Stomach (tissue), 4 donors: ENCODE measurements at regions not wholly inside any gene's neighbourhood (a gene's known extent, or its start where the extent isn't known, plus 50 kb on each side); places are given as distances from the start of the nearest gene placed in this dataset.

Experiments
- POLR2A ChIP-seq, 4 donors: fragments of 450-650 bp; IDR thresholded peaks; one replicate each; pipeline ENCODE4 v1.6.1; 2016; ENCODE audit warnings: antibody characterized with exemption in 4 of 4, control low read depth in 2 of 4, mild to moderate bottlenecking in 1 of 4, moderate library complexity in 1 of 4
- TF ChIP-seq, protein P1 (sequence below), 7 experiments: fragments of 450-650 bp in 4 of 7; fragments of 200-600 bp in 3 of 7; sonication (generic) in 3 of 7; IDR thresholded peaks; one replicate each; pipeline ENCODE4 v1.5.1; 2016 to 2019; ENCODE audit warnings: antibody characterized with exemption in 7 of 7, control low read depth in 2 of 7, mild to moderate bottlenecking in 1 of 7

DNA sequence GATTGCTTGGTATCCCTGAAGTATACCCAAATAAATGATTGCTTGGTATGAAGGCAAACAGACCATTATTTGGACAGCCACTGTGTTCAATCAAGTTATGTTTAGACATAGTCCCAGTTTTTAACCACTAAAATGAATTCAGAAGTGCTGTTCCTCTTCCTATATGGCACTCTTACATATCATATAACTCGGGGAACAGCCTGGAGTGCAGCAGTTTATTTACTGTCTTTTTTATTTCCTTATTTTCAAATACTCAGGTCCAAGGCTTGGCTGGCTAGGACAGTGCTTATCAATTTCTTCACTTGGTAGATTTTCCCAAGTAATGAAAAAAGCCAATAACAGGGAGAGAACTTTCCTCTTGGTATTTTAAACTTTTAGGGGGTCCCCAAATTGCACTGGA, 58.6 kb upstream of the CCDC112 start:
- TF ChIP-seq, protein P1, sequence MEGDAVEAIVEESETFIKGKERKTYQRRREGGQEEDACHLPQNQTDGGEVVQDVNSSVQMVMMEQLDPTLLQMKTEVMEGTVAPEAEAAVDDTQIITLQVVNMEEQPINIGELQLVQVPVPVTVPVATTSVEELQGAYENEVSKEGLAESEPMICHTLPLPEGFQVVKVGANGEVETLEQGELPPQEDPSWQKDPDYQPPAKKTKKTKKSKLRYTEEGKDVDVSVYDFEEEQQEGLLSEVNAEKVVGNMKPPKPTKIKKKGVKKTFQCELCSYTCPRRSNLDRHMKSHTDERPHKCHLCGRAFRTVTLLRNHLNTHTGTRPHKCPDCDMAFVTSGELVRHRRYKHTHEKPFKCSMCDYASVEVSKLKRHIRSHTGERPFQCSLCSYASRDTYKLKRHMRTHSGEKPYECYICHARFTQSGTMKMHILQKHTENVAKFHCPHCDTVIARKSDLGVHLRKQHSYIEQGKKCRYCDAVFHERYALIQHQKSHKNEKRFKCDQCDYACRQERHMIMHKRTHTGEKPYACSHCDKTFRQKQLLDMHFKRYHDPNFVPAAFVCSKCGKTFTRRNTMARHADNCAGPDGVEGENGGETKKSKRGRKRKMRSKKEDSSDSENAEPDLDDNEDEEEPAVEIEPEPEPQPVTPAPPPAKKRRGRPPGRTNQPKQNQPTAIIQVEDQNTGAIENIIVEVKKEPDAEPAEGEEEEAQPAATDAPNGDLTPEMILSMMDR (IDR thresholded peaks at IDR 0.05): no peak
- no peak for TF ChIP-seq POLR2A (IDR thresholded peaks at IDR 0.05)
